ENCODE measurements at regions not wholly inside any gene's neighbourhood (a gene's known extent, or its start where the extent isn't known, plus 50 kb on each side); places are given as distances from the start of the nearest gene placed in this dataset.

DNA sequence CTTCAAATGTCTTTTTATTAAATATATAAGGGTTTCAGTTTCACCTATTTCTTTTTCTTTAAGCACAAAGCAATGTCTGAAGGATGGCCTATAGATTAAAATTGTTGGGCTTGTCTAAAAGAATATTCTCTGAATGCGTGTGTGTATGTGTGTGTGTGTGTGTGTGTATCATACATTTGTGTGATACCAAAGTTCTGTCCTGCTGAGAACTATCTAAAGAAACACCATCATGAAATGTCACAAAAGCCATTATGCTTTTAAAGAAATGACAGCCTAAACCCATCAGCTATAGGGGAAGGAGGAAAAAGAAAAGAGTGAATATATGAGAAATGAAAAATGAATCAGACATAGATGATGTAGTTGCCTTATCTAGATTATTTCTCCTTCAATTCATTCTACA, 1501.5 kb upstream of the TENM3 start:
- WGBS (ENCODE audit: insufficient coverage), result no CpG with 5 or more reads among the region's 1 CpG
- Mint-ChIP-seq H3K27me3 (ENCODE audit: low read depth in 3 of 3) (peaks cover 0 to 2% (median 2%) of the 10 kb centered on the region in 3 donors), H3K4me1 (no peaks in the 10 kb centered on the region), H3K36me3 (no peaks in the 10 kb centered on the region), H3K4me3 (no peak overlapping the region), H3K27ac (no peak overlapping the region), H3K9me3 (peaks cover 0 to 4% (median 0%) of the 10 kb centered on the region in 7 donors)
- H3K9me3 ChIP-seq (replicated peaks in 1 of 2; ENCODE audit: control insufficient read depth in 1 of 2, insufficient read depth in 1 of 2, low read length in 2 of 2), result peaks cover 0 to 3% of the 10 kb centered on the region in 2 donors
- no peaks in the 10 kb centered on the region for H3K79me2 ChIP-seq (ENCODE audit: insufficient read depth, low read length)
- H2AFZ ChIP-seq (ENCODE audit: insufficient read depth, low read depth, low read length, poor library complexity, severe bottlenecking), result no peak overlapping the region
- H3K36me3 ChIP-seq (replicated peaks in 1 of 2; ENCODE audit: control insufficient read depth in 1 of 2, insufficient read depth in 2 of 2, low read length in 2 of 2), result no peaks in the 10 kb centered on the region
- no peak overlapping the region for H3K4me2 ChIP-seq (replicated peaks; ENCODE audit: extremely low read depth, low read length, poor library complexity, severe bottlenecking)
- no peaks in the 10 kb centered on the region for H3K4me1 ChIP-seq (ENCODE audit: control insufficient read depth in 1 of 2, insufficient read depth in 2 of 2, low read length in 2 of 2)
- H3K27me3 ChIP-seq (ENCODE audit: control insufficient read depth in 2 of 2, insufficient read depth in 2 of 2, low read length in 2 of 2), result no peaks in the 10 kb centered on the region
- no peak overlapping the region for H3K27ac ChIP-seq (ENCODE audit: low read depth in 1 of 2, low read length in 2 of 2)
- H4K20me1 ChIP-seq (ENCODE audit: insufficient read depth, low read length), result no peaks in the 10 kb centered on the region
- no peak overlapping the region for H3K9ac ChIP-seq (ENCODE audit: insufficient read depth, low read length, poor library complexity, severe bottlenecking)
- intact Hi-C loops (cut with micrococcal nuclease), result no loop called here
- DNase-seq, result no peak
- no peak overlapping the region for H3K4me3 ChIP-seq (replicated peaks in 1 of 3; ENCODE audit: low read depth in 2 of 3, low read length in 3 of 3)
- no peak for TF ChIP-seq CTCF (IDR thresholded peaks at IDR 0.05)

DNA sequence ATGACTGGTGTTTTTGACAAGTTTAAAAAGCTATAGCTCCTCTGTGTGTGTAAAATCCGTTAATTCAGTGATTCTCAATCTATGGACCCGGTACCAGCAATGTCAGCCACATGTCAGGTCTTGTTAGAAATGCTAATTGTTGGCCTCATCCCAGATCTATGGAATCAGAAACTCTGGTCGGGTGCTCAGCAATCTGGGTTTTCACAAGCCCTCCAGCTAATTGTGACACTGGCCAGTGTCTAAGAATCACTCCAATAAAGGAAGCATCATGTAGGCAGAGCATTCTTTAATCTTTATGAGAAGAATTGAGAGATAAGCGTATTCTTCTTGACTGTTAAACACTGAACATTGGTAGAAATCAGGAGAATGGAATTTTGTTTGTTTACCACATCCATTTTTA, 1498.2 kb upstream of the TENM3 start:
- Mint-ChIP-seq H3K27ac (peak overlapping the region in 1 of 7 donors; percentile 11), H3K9me3 (no peaks in the 10 kb centered on the region), H3K4me1 (no peaks in the 10 kb centered on the region), H3K36me3 (no peaks in the 10 kb centered on the region), H3K4me3 (no peak overlapping the region), H3K27me3 (ENCODE audit: low read depth in 3 of 3) (peaks cover 0 to 2% (median 2%) of the 10 kb centered on the region in 3 donors)
- Histone ChIP-seq H3K9ac (ENCODE audit: insufficient read depth, low read length, poor library complexity, severe bottlenecking) (no peak overlapping the region), H4K20me1 (ENCODE audit: insufficient read depth, low read length) (no peaks in the 10 kb centered on the region), H3K27ac (ENCODE audit: low read depth in 1 of 2, low read length in 2 of 2) (no peak overlapping the region), H3K4me2 (replicated peaks; ENCODE audit: extremely low read depth, low read length, poor library complexity, severe bottlenecking) (no peak overlapping the region), H3K27me3 (ENCODE audit: control insufficient read depth in 2 of 2, insufficient read depth in 2 of 2, low read length in 2 of 2) (no peaks in the 10 kb centered on the region), H3K4me3 (replicated peaks in 1 of 3; ENCODE audit: low read depth in 2 of 3, low read length in 3 of 3) (no peak overlapping the region), H3K9me3 (replicated peaks in 1 of 2; ENCODE audit: control insufficient read depth in 1 of 2, insufficient read depth in 1 of 2, low read length in 2 of 2) (no peaks in the 10 kb centered on the region), H2AFZ (ENCODE audit: insufficient read depth, low read depth, low read length, poor library complexity, severe bottlenecking) (no peak overlapping the region), H3K4me1 (ENCODE audit: control insufficient read depth in 1 of 2, insufficient read depth in 2 of 2, low read length in 2 of 2) (no peaks in the 10 kb centered on the region), H3K36me3 (replicated peaks in 1 of 2; ENCODE audit: control insufficient read depth in 1 of 2, insufficient read depth in 2 of 2, low read length in 2 of 2) (no peaks in the 10 kb centered on the region), H3K79me2 (ENCODE audit: insufficient read depth, low read length) (no peaks in the 10 kb centered on the region)
- no peak for TF ChIP-seq CTCF (IDR thresholded peaks at IDR 0.05)
- no peak for DNase-seq
- 83% methylated on average over 1 of the region's 4 CpGs for WGBS (ENCODE audit: insufficient coverage)
- intact Hi-C loops (cut with micrococcal nuclease), result no loop called here

All from CD14-positive monocyte (primary cell).